Liver (tissue), 8 donors: ENCODE measurements at regions not wholly inside any gene's neighbourhood (a gene's known extent, or its start where the extent isn't known, plus 50 kb on each side); places are given as distances from the start of the nearest gene placed in this dataset.

ENCODE experiments used
- DNase-seq: peaks from one replicate; pipeline ENCODE4 v3.0.0-alpha.2; 2017; ENCODE audit warnings: low spot score
- H3K27ac ChIP-seq, 2 donors: one replicate each; pipeline ENCODE4 v1.7.0; 2013; ENCODE audit warnings: inconsistent platforms in 2 of 2, low read length in 2 of 2, control low read depth in 1 of 2, low read depth in 1 of 2, mild to moderate bottlenecking in 1 of 2
- H3K27me3 ChIP-seq, 4 donors: one replicate each; pipeline versions ENCODE4 v1.6.1 to v1.7.0; 2013; ENCODE audit warnings: low read length in 3 of 4, inconsistent platforms in 1 of 4, mild to moderate bottlenecking in 1 of 4, moderate library complexity in 1 of 4; ENCODE audit not compliant: control insufficient read depth in 4 of 4, insufficient read depth in 4 of 4
- H3K36me3 ChIP-seq, 4 donors: one replicate each; pipeline versions ENCODE4 v1.6.1 to v1.7.0; 2013; ENCODE audit warnings: low read length in 3 of 4, mild to moderate bottlenecking in 3 of 4, low read depth in 1 of 4, moderate library complexity in 1 of 4; ENCODE audit not compliant: control insufficient read depth in 4 of 4, insufficient read depth in 3 of 4
- H3K4me1 ChIP-seq, 4 donors: one replicate each; pipeline versions ENCODE4 v1.6.1 to v1.7.0; 2013; ENCODE audit warnings: low read length in 3 of 4, mild to moderate bottlenecking in 3 of 4, moderate library complexity in 1 of 4; ENCODE audit not compliant: control insufficient read depth in 4 of 4, insufficient read depth in 4 of 4
- H3K4me3 ChIP-seq, 3 donors: one replicate each; pipeline versions ENCODE4 v1.6.1 to v1.7.0; 2013; ENCODE audit warnings: low read length in 3 of 3, control low read depth in 1 of 3, low read depth in 1 of 3, mild to moderate bottlenecking in 1 of 3
- H3K9ac ChIP-seq, 2 donors: one replicate each; pipeline ENCODE4 v1.7.0; 2013; ENCODE audit warnings: low read length in 2 of 2, mild to moderate bottlenecking in 2 of 2, moderate library complexity in 2 of 2, control low read depth in 1 of 2, low read depth in 1 of 2
- H3K9me3 ChIP-seq, 4 donors: one replicate each; pipeline versions ENCODE4 v1.6.1 to v1.7.0; 2013; ENCODE audit warnings: low read length in 3 of 4; ENCODE audit not compliant: control insufficient read depth in 4 of 4
- ATF3 ChIP-seq: IDR thresholded peaks from 2 replicates; pipeline ENCODE4 v1.6.1; 2016; ENCODE audit warnings: antibody characterized with exemption
- EGR1 ChIP-seq, 2 donors: IDR thresholded peaks; 2 replicates each; pipeline ENCODE4 v1.6.1; 2016 to 2018; ENCODE audit warnings: antibody characterized with exemption in 2 of 2, low read depth in 2 of 2
- FOXA1 ChIP-seq: IDR thresholded peaks from 2 replicates; pipeline ENCODE4 v1.6.1; 2016; ENCODE audit warnings: antibody characterized with exemption
- FOXA2 ChIP-seq: IDR thresholded peaks from 2 replicates; pipeline ENCODE4 v1.6.1; 2016; ENCODE audit warnings: antibody characterized with exemption
- GABPA ChIP-seq, 2 donors: IDR thresholded peaks in 1 of 2; conservative IDR thresholded peaks in 1 of 2; 2 replicates each; pipeline ENCODE4 v1.6.1; 2016; ENCODE audit warnings: antibody characterized with exemption in 2 of 2, mild to moderate bottlenecking in 1 of 2, moderate library complexity in 1 of 2
- HNF4G ChIP-seq: IDR thresholded peaks from 2 replicates; pipeline ENCODE4 v1.6.1; 2016; ENCODE audit warnings: antibody characterized with exemption
- JUND ChIP-seq, 2 donors: IDR thresholded peaks; 2 replicates each; pipeline ENCODE4 v1.6.1; 2016; ENCODE audit warnings: antibody characterized with exemption in 2 of 2
- NR2F2 ChIP-seq: IDR thresholded peaks from 2 replicates; pipeline ENCODE4 v1.6.1; 2016; ENCODE audit warnings: antibody characterized with exemption
- RAD21 ChIP-seq, 2 donors: IDR thresholded peaks; 2 replicates each; pipeline ENCODE4 v1.6.1; 2016; ENCODE audit warnings: antibody characterized with exemption in 2 of 2, mild to moderate bottlenecking in 2 of 2
- RXRA ChIP-seq, 2 donors: IDR thresholded peaks; 2 replicates each; pipeline ENCODE4 v1.6.1; 2017 to 2018; ENCODE audit warnings: antibody characterized with exemption in 2 of 2, mild to moderate bottlenecking in 1 of 2
- SP1 ChIP-seq: IDR thresholded peaks from 2 replicates; pipeline ENCODE4 v1.6.1; 2018; ENCODE audit warnings: antibody characterized with exemption, mild to moderate bottlenecking
- TAF1 ChIP-seq: conservative IDR thresholded peaks from 2 replicates; pipeline ENCODE4 v1.6.1; 2016; ENCODE audit warnings: antibody characterized with exemption, mild to moderate bottlenecking
- YY1 ChIP-seq: IDR thresholded peaks from 2 replicates; pipeline ENCODE4 v1.6.1; 2016; ENCODE audit warnings: antibody characterized with exemption, mild to moderate bottlenecking
- WGBS: extraction: QIAGEN DNeasy Blood & Tissue Kit; methylation state at CpG from one replicate; pipeline ENCODE4 v1.1.7; 2013; 5-methylcytosine and 5-hydroxymethylcytosine counted together
- TF ChIP-seq, protein P1 (sequence below): IDR thresholded peaks from 2 replicates; pipeline ENCODE4 v1.6.1; 2016; ENCODE audit warnings: antibody characterized with exemption
- TF ChIP-seq, protein P2 (sequence below): IDR thresholded peaks from 2 replicates; pipeline ENCODE4 v1.6.1; 2016; ENCODE audit warnings: antibody characterized with exemption
- TF ChIP-seq, protein P3 (sequence below): fragments of 150-350 bp; IDR thresholded peaks from 2 replicates; pipeline ENCODE4 v1.5.1; 2017; ENCODE audit warnings: improper control_type of control experiment, low read depth, low read length; ENCODE audit not compliant: missing input control
- TF ChIP-seq, protein P4 (sequence below): IDR thresholded peaks from 2 replicates; pipeline ENCODE4 v1.6.1; 2016; ENCODE audit warnings: antibody characterized with exemption, mild to moderate bottlenecking
- donor health status: healthy.
- donor health status: healthy.
- donor health status: healthy.
- donor health status: healthy.
- donor health status: healthy.

DNA sequence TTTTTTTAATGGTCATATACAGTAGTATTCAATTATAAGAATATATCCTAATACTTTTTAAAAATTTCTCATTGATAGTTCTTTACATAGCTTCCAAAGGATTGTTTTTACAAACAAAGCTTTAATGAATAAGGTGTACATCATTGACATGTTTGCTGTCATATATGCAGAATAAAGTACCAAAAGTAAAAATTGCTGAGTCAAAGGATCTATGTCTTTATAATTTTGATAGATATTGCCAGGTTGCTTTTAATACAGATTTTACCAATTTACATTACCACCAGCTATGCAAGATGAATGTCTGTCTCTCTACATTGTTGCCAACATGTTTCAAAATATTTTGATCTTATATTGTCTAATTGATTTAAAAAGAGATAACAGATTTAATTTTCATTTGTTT is 173.9 kb upstream of the FAM78B start:
- Histone ChIP-seq H3K9me3 (no peaks in the 10 kb centered on the region), H3K9ac (no peak overlapping the region), H3K27ac (no peak overlapping the region), H3K4me1 (no peaks in the 10 kb centered on the region), H3K4me3 (no peak overlapping the region), H3K27me3 (no peaks in the 10 kb centered on the region), H3K36me3 (no peaks in the 10 kb centered on the region)
- DNase-seq: no peak
- TF ChIP-seq GABPA (IDR thresholded peaks at IDR 0.05 in 1 of 2, conservative IDR thresholded peaks at IDR 0.05 in 1 of 2) (no peak), RXRA (IDR thresholded peaks at IDR 0.05) (no peak), FOXA1 (no peak), JUND (IDR thresholded peaks at IDR 0.05) (no peak), NR2F2 (no peak), ATF3 (no peak)
- TF ChIP-seq, protein P1, sequence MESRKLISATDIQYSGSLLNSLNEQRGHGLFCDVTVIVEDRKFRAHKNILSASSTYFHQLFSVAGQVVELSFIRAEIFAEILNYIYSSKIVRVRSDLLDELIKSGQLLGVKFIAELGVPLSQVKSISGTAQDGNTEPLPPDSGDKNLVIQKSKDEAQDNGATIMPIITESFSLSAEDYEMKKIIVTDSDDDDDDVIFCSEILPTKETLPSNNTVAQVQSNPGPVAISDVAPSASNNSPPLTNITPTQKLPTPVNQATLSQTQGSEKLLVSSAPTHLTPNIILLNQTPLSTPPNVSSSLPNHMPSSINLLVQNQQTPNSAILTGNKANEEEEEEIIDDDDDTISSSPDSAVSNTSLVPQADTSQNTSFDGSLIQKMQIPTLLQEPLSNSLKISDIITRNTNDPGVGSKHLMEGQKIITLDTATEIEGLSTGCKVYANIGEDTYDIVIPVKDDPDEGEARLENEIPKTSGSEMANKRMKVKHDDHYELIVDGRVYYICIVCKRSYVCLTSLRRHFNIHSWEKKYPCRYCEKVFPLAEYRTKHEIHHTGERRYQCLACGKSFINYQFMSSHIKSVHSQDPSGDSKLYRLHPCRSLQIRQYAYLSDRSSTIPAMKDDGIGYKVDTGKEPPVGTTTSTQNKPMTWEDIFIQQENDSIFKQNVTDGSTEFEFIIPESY: no peak
- TF ChIP-seq, protein P2, sequence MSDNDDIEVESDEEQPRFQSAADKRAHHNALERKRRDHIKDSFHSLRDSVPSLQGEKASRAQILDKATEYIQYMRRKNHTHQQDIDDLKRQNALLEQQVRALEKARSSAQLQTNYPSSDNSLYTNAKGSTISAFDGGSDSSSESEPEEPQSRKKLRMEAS: no peak

- no peak overlapping the region for H3K9ac ChIP-seq
- no peak for DNase-seq
- H3K4me3 ChIP-seq: no peak overlapping the region
- WGBS: 96% methylated on average over 22 of the region's 22 CpGs
- no peaks in the 10 kb centered on the region for H3K36me3 ChIP-seq
- H3K27ac ChIP-seq: no peak overlapping the region
- no peaks in the 10 kb centered on the region for H3K27me3 ChIP-seq
- H3K4me1 ChIP-seq: no peaks in the 10 kb centered on the region
- H3K9me3 ChIP-seq: peaks cover 0 to 3% (median 1%) of the 10 kb centered on the region in 4 donors
- TF ChIP-seq, protein P2: no peak
- TF ChIP-seq HNF4G: no peak
- no peak for TF ChIP-seq RAD21 (IDR thresholded peaks at IDR 0.05)
- no peak for TF ChIP-seq YY1
- TF ChIP-seq JUND (IDR thresholded peaks at IDR 0.05): no peak
- TF ChIP-seq NR2F2: no peak
- no peak for TF ChIP-seq FOXA2
- no peak for TF ChIP-seq SP1
- TF ChIP-seq, protein P3, sequence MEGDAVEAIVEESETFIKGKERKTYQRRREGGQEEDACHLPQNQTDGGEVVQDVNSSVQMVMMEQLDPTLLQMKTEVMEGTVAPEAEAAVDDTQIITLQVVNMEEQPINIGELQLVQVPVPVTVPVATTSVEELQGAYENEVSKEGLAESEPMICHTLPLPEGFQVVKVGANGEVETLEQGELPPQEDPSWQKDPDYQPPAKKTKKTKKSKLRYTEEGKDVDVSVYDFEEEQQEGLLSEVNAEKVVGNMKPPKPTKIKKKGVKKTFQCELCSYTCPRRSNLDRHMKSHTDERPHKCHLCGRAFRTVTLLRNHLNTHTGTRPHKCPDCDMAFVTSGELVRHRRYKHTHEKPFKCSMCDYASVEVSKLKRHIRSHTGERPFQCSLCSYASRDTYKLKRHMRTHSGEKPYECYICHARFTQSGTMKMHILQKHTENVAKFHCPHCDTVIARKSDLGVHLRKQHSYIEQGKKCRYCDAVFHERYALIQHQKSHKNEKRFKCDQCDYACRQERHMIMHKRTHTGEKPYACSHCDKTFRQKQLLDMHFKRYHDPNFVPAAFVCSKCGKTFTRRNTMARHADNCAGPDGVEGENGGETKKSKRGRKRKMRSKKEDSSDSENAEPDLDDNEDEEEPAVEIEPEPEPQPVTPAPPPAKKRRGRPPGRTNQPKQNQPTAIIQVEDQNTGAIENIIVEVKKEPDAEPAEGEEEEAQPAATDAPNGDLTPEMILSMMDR: no peak
- no peak for TF ChIP-seq TAF1
- TF ChIP-seq RXRA (IDR thresholded peaks at IDR 0.05): no peak
These were observed 176.5 kb upstream of the FAM78B start for GRCh38 chr1:166343276-166343675.

- H3K9ac ChIP-seq: no peak overlapping the region
- H3K27me3 ChIP-seq: no peaks in the 10 kb centered on the region
- peaks cover 0 to 3% (median 1%) of the 10 kb centered on the region in 4 donors for H3K9me3 ChIP-seq
- H3K4me1 ChIP-seq: peaks cover 0 to 13% (median 10%) of the 10 kb centered on the region in 4 donors
- no peaks in the 10 kb centered on the region for H3K36me3 ChIP-seq
- H3K4me3 ChIP-seq: no peak overlapping the region
- WGBS: 74% methylated on average over 5 of the region's 5 CpGs
- no peak for DNase-seq
- H3K27ac ChIP-seq: no peak overlapping the region
- TF ChIP-seq, protein P4, sequence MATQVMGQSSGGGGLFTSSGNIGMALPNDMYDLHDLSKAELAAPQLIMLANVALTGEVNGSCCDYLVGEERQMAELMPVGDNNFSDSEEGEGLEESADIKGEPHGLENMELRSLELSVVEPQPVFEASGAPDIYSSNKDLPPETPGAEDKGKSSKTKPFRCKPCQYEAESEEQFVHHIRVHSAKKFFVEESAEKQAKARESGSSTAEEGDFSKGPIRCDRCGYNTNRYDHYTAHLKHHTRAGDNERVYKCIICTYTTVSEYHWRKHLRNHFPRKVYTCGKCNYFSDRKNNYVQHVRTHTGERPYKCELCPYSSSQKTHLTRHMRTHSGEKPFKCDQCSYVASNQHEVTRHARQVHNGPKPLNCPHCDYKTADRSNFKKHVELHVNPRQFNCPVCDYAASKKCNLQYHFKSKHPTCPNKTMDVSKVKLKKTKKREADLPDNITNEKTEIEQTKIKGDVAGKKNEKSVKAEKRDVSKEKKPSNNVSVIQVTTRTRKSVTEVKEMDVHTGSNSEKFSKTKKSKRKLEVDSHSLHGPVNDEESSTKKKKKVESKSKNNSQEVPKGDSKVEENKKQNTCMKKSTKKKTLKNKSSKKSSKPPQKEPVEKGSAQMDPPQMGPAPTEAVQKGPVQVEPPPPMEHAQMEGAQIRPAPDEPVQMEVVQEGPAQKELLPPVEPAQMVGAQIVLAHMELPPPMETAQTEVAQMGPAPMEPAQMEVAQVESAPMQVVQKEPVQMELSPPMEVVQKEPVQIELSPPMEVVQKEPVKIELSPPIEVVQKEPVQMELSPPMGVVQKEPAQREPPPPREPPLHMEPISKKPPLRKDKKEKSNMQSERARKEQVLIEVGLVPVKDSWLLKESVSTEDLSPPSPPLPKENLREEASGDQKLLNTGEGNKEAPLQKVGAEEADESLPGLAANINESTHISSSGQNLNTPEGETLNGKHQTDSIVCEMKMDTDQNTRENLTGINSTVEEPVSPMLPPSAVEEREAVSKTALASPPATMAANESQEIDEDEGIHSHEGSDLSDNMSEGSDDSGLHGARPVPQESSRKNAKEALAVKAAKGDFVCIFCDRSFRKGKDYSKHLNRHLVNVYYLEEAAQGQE: no peak
- TF ChIP-seq, protein P1: no peak
- TF ChIP-seq EGR1 (IDR thresholded peaks at IDR 0.05; ENCODE audit: low read depth in 2 of 2) (no peak), TAF1 (no peak), ATF3 (no peak), FOXA1 (no peak), HNF4G (no peak), RAD21 (IDR thresholded peaks at IDR 0.05) (no peak), NR2F2 (no peak)
These were observed 183.7 kb upstream of the FAM78B start for GRCh38 chr1:166350490-166350889.
